ENCODE measurements at regions not wholly inside any gene's neighbourhood (a gene's known extent, or its start where the extent isn't known, plus 50 kb on each side); places are given as distances from the start of the nearest gene placed in this dataset.

DNA sequence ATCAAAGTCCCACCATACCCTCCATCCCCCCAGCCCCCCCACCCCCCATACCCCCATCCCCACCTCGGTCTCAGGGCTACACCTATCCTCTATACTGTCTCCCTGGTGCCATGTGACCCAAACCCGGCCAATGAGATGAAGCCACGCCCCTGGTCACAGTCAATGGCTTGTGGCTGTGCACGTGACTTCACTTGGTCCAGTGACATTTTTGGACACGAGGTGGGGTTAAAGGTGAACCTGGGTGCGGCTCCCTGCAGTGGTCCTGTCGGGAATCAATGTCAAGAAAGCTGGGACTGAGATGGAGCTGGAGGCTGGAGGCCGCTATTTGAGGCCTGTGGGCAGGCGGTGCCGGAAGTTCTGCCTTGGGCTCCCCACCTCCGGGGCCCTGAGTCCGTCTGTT is 100.7 kb upstream of the MAP1LC3B2 start (continued):
- TF ChIP-seq, protein P1, sequence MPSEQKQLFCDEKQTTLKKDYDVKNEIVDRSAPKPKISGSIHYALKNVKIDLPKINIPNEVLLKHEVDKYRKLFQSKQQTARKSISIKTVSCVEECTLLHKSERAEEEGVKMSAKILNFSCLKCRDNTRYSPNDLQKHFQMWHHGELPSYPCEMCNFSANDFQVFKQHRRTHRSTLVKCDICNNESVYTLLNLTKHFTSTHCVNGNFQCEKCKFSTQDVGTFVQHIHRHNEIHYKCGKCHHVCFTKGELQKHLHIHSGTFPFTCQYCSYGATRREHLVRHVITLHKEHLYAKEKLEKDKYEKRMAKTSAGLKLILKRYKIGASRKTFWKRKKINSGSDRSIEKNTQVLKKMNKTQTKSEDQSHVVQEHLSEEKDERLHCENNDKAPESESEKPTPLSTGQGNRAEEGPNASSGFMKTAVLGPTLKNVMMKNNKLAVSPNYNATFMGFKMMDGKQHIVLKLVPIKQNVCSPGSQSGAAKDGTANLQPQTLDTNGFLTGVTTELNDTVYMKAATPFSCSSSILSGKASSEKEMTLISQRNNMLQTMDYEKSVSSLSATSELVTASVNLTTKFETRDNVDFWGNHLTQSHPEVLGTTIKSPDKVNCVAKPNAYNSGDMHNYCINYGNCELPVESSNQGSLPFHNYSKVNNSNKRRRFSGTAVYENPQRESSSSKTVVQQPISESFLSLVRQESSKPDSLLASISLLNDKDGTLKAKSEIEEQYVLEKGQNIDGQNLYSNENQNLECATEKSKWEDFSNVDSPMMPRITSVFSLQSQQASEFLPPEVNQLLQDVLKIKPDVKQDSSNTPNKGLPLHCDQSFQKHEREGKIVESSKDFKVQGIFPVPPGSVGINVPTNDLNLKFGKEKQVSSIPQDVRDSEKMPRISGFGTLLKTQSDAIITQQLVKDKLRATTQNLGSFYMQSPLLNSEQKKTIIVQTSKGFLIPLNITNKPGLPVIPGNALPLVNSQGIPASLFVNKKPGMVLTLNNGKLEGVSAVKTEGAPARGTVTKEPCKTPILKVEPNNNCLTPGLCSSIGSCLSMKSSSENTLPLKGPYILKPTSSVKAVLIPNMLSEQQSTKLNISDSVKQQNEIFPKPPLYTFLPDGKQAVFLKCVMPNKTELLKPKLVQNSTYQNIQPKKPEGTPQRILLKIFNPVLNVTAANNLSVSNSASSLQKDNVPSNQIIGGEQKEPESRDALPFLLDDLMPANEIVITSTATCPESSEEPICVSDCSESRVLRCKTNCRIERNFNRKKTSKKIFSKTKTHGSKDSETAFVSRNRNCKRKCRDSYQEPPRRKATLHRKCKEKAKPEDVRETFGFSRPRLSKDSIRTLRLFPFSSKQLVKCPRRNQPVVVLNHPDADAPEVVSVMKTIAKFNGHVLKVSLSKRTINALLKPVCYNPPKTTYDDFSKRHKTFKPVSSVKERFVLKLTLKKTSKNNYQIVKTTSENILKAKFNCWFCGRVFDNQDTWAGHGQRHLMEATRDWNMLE (tag by site-specific recombination; conservative IDR thresholded peaks at IDR 0.05; ENCODE audit: low read depth), result no peak
- TF ChIP-seq ATF2 (tag by site-specific recombination; IDR thresholded peaks at IDR 0.05; ENCODE audit: low read depth) (no peak), MEIS1 (CRISPR knock-in tag; IDR thresholded peaks at IDR 0.05; ENCODE audit: borderline replicate concordance) (no peak), ZNF544 (tag by site-specific recombination; IDR thresholded peaks at IDR 0.05) (no peak), OVOL3 (tag by site-specific recombination; IDR thresholded peaks at IDR 0.05) (no peak), TRIM28 (IDR thresholded peaks at IDR 0.05; ENCODE audit: borderline replicate concordance, low read length) (no peak), EGR2 (tag by site-specific recombination; IDR thresholded peaks at IDR 0.05; ENCODE audit: low read depth) (no peak), ZNF404 (tag by site-specific recombination; IDR thresholded peaks at IDR 0.05) (no peak), ZNF704 (tag by site-specific recombination; IDR thresholded peaks at IDR 0.05) (no peak)
- TF ChIP-seq, protein P2, sequence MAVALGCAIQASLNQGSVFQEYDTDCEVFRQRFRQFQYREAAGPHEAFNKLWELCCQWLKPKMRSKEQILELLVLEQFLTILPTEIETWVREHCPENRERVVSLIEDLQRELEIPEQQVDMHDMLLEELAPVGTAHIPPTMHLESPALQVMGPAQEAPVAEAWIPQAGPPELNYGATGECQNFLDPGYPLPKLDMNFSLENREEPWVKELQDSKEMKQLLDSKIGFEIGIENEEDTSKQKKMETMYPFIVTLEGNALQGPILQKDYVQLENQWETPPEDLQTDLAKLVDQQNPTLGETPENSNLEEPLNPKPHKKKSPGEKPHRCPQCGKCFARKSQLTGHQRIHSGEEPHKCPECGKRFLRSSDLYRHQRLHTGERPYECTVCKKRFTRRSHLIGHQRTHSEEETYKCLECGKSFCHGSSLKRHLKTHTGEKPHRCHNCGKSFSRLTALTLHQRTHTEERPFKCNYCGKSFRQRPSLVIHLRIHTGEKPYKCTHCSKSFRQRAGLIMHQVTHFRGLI (tag by site-specific recombination; IDR thresholded peaks at IDR 0.05), result no peak
- TF ChIP-seq, protein P3, sequence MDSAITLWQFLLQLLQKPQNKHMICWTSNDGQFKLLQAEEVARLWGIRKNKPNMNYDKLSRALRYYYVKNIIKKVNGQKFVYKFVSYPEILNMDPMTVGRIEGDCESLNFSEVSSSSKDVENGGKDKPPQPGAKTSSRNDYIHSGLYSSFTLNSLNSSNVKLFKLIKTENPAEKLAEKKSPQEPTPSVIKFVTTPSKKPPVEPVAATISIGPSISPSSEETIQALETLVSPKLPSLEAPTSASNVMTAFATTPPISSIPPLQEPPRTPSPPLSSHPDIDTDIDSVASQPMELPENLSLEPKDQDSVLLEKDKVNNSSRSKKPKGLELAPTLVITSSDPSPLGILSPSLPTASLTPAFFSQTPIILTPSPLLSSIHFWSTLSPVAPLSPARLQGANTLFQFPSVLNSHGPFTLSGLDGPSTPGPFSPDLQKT (IDR thresholded peaks at IDR 0.05; ENCODE audit: borderline replicate concordance, low read depth, low read length), result no peak

DNA sequence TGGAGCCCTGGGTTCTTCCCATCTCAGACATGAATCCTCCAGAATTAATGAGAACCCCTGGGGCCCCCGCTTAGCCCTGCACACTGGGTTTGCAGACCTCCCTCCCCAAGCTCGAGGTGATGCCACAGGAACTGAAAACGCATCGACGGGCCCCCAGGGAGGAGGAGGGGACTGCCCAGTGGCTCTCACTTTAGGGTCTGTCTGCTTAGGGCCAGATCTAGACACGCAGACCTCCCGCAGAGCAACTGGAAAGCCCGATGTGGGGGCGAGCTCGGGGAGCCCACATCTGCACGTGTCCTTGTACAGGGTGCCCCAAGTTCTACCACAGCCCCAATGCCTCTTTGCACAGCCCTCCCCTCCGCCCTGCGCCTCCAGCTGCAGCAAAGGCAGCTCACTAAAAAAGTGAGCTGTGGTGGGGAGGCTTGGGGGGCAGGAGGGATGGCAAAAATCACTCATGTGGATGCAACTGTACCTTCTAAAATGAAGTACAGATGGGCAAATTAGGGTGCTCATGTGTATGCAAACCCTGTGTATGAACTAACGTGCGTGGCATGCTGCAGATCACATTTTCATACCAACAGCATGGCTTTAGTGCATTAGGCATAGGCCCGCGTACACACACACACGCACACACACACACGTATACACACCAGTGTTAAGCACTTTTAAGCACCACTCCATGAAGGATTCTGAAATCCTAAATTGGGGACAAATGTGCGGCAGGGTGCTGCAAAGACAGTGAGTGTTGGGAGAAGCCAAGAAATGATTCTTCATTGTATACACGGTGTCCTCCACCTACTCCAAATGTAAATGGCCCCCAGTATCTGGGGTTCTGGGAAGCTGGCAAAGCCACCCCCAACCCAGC is 99.9 kb upstream of the MAP1LC3B2 start:
- H3K9me3 ChIP-seq (ENCODE audit: control insufficient read depth, insufficient read depth, low read depth, low read length), result no peaks in the 10 kb centered on the region
- no peak for TF ChIP-seq ZNF777 (tag by site-specific recombination; IDR thresholded peaks at IDR 0.05; ENCODE audit: borderline replicate concordance)
- TF ChIP-seq, protein P4, sequence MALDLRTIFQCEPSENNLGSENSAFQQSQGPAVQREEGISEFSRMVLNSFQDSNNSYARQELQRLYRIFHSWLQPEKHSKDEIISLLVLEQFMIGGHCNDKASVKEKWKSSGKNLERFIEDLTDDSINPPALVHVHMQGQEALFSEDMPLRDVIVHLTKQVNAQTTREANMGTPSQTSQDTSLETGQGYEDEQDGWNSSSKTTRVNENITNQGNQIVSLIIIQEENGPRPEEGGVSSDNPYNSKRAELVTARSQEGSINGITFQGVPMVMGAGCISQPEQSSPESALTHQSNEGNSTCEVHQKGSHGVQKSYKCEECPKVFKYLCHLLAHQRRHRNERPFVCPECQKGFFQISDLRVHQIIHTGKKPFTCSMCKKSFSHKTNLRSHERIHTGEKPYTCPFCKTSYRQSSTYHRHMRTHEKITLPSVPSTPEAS (tag by site-specific recombination; IDR thresholded peaks at IDR 0.05), result peak; percentile 61
- H3K4me1 ChIP-seq (ENCODE audit: control insufficient read depth, insufficient read depth, low read length), result no peaks in the 10 kb centered on the region; the same call in 1 of the 2 replicates
- ChIA-PET POLR2A (interaction anchor here (0.6 kb wide), 1 partner anchor 188 kb away, joined by 3 read pairs; no protein-coding TSS in a partner anchor), CTCF (no interaction called here)
- no peak overlapping the region for H3K4me3 ChIP-seq (ENCODE audit: low read depth, low read length)
- no peak overlapping the region for H3K27ac ChIP-seq (ENCODE audit: extremely low read depth, low read depth, low read length)
- no peaks in the 10 kb centered on the region for H3K36me3 ChIP-seq (ENCODE audit: control insufficient read depth in 2 of 2, insufficient read depth in 1 of 2, low read length in 2 of 2)
